ENCODE measurements at regions not wholly inside any gene's neighbourhood (a gene's known extent, or its start where the extent isn't known, plus 50 kb on each side); places are given as distances from the start of the nearest gene placed in this dataset.

DNA sequence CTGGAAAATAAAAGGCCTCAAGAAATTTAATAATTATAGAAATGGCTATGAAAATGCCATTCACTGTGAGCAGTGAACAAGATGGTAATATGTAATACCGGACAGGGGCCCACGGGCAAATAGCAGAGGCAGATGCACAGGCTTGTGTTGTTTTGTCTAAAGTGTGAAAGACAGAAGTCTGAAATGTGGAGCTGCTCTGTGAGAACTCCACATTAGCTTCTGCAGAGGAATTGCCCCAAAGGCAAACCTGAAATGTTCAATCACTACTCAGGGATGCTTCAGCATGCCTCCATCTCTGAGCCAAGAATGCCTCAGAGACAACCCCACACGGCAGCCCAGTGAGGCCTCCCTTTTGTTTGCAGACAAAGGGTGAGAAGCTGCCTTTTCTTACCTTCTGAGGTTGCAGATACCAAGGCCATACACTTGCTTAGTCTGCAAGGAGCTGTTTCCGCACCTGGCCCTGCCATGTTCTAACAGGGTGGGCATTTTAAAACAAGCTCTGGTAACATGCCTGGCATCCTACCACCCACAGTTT is 124.3 kb upstream of the CXCL14 start:
- TF ChIP-seq POLR2A (IDR thresholded peaks at IDR 0.05) = no peak
- TF ChIP-seq CTCF (IDR thresholded peaks at IDR 0.05) = no peak
